ENCODE measurements at regions not wholly inside any gene's neighbourhood (a gene's known extent, or its start where the extent isn't known, plus 50 kb on each side); places are given as distances from the start of the nearest gene placed in this dataset.
"Not testable (repeated sequence)": the region's sequence is repeated elsewhere in the genome, so short reads cannot be mapped to it uniquely, and the experiment has no call there.

DNA sequence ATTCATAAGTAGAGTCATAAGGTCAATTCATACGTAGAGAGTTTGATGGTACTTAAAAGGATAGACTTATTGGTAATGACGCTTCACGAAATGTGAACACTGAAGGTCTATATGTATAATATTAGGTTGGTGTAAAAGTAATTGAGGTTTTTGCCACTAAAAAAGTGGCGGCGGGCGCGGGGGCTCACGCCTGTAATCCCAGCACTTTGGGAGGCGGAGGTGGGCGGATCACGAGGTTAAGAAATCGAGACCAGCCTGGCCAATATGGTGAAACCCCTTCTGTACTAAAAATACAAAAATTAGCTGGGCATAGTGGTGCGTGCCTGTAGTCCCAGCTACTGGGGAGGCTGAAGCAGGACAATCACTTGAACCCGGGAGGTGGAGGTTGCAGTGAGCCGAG lies 1721.1 kb downstream of the SUCLG1 start:
- TF ChIP-seq, protein P1, sequence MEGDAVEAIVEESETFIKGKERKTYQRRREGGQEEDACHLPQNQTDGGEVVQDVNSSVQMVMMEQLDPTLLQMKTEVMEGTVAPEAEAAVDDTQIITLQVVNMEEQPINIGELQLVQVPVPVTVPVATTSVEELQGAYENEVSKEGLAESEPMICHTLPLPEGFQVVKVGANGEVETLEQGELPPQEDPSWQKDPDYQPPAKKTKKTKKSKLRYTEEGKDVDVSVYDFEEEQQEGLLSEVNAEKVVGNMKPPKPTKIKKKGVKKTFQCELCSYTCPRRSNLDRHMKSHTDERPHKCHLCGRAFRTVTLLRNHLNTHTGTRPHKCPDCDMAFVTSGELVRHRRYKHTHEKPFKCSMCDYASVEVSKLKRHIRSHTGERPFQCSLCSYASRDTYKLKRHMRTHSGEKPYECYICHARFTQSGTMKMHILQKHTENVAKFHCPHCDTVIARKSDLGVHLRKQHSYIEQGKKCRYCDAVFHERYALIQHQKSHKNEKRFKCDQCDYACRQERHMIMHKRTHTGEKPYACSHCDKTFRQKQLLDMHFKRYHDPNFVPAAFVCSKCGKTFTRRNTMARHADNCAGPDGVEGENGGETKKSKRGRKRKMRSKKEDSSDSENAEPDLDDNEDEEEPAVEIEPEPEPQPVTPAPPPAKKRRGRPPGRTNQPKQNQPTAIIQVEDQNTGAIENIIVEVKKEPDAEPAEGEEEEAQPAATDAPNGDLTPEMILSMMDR (IDR thresholded peaks at IDR 0.05; ENCODE audit: low read depth, low read length, poor library complexity, severe bottlenecking): not testable (repeated sequence)
- not testable (repeated sequence) for TF ChIP-seq EZH2phosphoT487 (IDR thresholded peaks at IDR 0.05; ENCODE audit: borderline replicate concordance, low read length)

Measured in DOHH2 (cell line).